ENCODE measurements at regions not wholly inside any gene's neighbourhood (a gene's known extent, or its start where the extent isn't known, plus 50 kb on each side); places are given as distances from the start of the nearest gene placed in this dataset.

DNA sequence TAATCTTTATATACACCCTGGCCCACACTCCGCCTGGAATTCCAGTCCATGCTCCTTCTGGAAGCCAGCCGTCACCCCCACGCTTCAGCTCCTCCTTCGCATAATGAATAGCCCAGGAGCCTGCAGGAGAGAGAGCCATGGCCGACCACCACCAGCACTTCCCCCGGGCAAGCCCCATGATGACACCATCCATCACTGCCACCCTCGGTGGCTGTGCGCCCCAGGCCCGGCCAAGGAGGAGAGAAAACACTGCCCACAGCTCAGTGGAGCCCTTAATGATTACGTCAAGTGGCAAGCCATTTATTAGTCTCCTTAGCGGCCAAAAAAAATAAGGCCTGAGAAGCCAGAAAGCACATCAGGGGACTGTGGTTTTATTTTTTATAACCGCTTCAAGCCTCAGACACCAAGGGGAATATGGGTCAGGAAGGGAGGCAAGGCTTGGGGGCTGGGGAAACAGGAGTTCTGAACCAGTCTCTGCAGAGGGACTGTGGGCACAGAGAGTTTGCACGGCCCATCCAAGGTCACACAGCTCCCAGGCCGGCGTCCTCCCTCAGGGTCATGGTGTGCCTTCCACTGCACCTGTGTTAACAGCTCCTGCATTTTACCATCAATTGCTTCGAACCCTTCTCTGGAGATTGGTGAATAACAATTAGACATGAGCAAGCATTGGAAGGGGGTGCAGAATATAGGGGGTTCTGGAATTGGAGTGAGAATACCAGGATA, 134.3 kb downstream of the MN1 start:
- Histone ChIP-seq H3K9me3 (ENCODE audit: control insufficient read depth in 2 of 3, low read length in 3 of 3) (no peaks in the 10 kb centered on the region), H3K4me3 (ENCODE audit: low read length) (no peak overlapping the region), H3K36me3 (ENCODE audit: control insufficient read depth in 2 of 3, insufficient read depth in 3 of 3, low read length in 3 of 3) (no peaks in the 10 kb centered on the region), H3K27me3 (ENCODE audit: control insufficient read depth in 2 of 2, insufficient read depth in 2 of 2, low read length in 2 of 2) (no peaks in the 10 kb centered on the region), H3K4me1 (ENCODE audit: control insufficient read depth in 2 of 2, insufficient read depth in 2 of 2, low read length in 2 of 2) (no peaks in the 10 kb centered on the region), H3K27ac (ENCODE audit: low read depth, low read length) (no peak overlapping the region)
- ATAC-seq (no peak), DNase-seq (no peak)
- Mint-ChIP-seq H3K4me1 (peaks cover 0 to 3% (median 0%) of the 10 kb centered on the region in 7 donors), H3K27me3 (peaks cover 3 to 54% (median 30%) of the 10 kb centered on the region in 5 donors), H3K4me3 (no peak overlapping the region), H3K9me3 (peaks cover 5 to 22% (median 7%) of the 10 kb centered on the region in 11 donors), H3K27ac (no peak overlapping the region), H3K36me3 (peaks cover 0 to 4% (median 0%) of the 10 kb centered on the region in 5 donors)
- POLR2A ChIA-PET: no interaction called here
- intact Hi-C loops (cut with micrococcal nuclease): no loop called here
- CTCF ChIA-PET: no interaction called here

GRCh38 chr22:27668828-27669797, 132.4 kb downstream of the MN1 start:
- Mint-ChIP-seq H3K4me1 (peaks cover 0 to 5% (median 0%) of the 10 kb centered on the region in 7 donors), H3K4me3 (no peak overlapping the region), H3K27ac (no peak overlapping the region), H3K27me3 (peaks cover 3 to 56% (median 29%) of the 10 kb centered on the region in 5 donors), H3K9me3 (peaks cover 5 to 22% (median 7%) of the 10 kb centered on the region in 11 donors), H3K36me3 (peaks cover 0 to 4% (median 0%) of the 10 kb centered on the region in 5 donors)
- H3K4me3 ChIP-seq (ENCODE audit: low read length): no peak overlapping the region
- H3K27ac ChIP-seq (ENCODE audit: low read depth, low read length): no peak overlapping the region
- peak; percentile 90 for ATAC-seq
- ChIA-PET POLR2A (no interaction called here), CTCF (no interaction called here)
- H3K27me3 ChIP-seq (ENCODE audit: control insufficient read depth in 2 of 2, insufficient read depth in 2 of 2, low read length in 2 of 2): no peaks in the 10 kb centered on the region
- no peaks in the 10 kb centered on the region for H3K4me1 ChIP-seq (ENCODE audit: control insufficient read depth in 2 of 2, insufficient read depth in 2 of 2, low read length in 2 of 2)
- H3K9me3 ChIP-seq (ENCODE audit: control insufficient read depth in 2 of 3, low read length in 3 of 3): no peaks in the 10 kb centered on the region
- no peaks in the 10 kb centered on the region for H3K36me3 ChIP-seq (ENCODE audit: control insufficient read depth in 2 of 3, insufficient read depth in 3 of 3, low read length in 3 of 3)
- intact Hi-C loops (cut with micrococcal nuclease): no loop called here
- peak in 1 of 9 donors; percentile 23 for DNase-seq

GRCh38 chr22:27669798-27670599, 131.6 kb downstream of the MN1 start:
- ChIA-PET CTCF (no interaction called here), POLR2A (no interaction called here)
- peak overlapping the region in 1 of 9 donors; percentile 25 for H3K27ac Mint-ChIP-seq
- Histone ChIP-seq H3K4me1 (ENCODE audit: control insufficient read depth in 2 of 2, insufficient read depth in 2 of 2, low read length in 2 of 2) (no peaks in the 10 kb centered on the region), H3K27me3 (ENCODE audit: control insufficient read depth in 2 of 2, insufficient read depth in 2 of 2, low read length in 2 of 2) (no peaks in the 10 kb centered on the region), H3K9me3 (ENCODE audit: control insufficient read depth in 2 of 3, low read length in 3 of 3) (no peaks in the 10 kb centered on the region), H3K4me3 (ENCODE audit: low read length) (no peak overlapping the region), H3K36me3 (ENCODE audit: control insufficient read depth in 2 of 3, insufficient read depth in 3 of 3, low read length in 3 of 3) (no peaks in the 10 kb centered on the region), H3K27ac (ENCODE audit: low read depth, low read length) (no peak overlapping the region)
- DNase-seq (no peak), ATAC-seq (peak; percentile 31)
- peaks cover 0 to 5% (median 0%) of the 10 kb centered on the region in 7 donors for H3K4me1 Mint-ChIP-seq
- no peak overlapping the region for H3K4me3 Mint-ChIP-seq
- peaks cover 0 to 4% (median 0%) of the 10 kb centered on the region in 5 donors for H3K36me3 Mint-ChIP-seq
- H3K27me3 Mint-ChIP-seq: peaks cover 3 to 59% (median 30%) of the 10 kb centered on the region in 5 donors
- intact Hi-C loops (cut with micrococcal nuclease): no loop called here
- H3K9me3 Mint-ChIP-seq: peaks cover 5 to 20% (median 7%) of the 10 kb centered on the region in 11 donors

- no peak overlapping the region for H3K4me3 Mint-ChIP-seq
- H3K27ac ChIP-seq (ENCODE audit: low read depth, low read length): no peak overlapping the region
- peaks cover 0 to 5% (median 0%) of the 10 kb centered on the region in 7 donors for H3K4me1 Mint-ChIP-seq
- DNase-seq (no peak), ATAC-seq (no peak)
- ChIA-PET CTCF (no interaction called here), POLR2A (no interaction called here)
- no peaks in the 10 kb centered on the region for H3K36me3 ChIP-seq (ENCODE audit: control insufficient read depth in 2 of 3, insufficient read depth in 3 of 3, low read length in 3 of 3)
- peaks cover 3 to 60% (median 30%) of the 10 kb centered on the region in 5 donors for H3K27me3 Mint-ChIP-seq
- H3K36me3 Mint-ChIP-seq: peaks cover 0 to 4% (median 0%) of the 10 kb centered on the region in 5 donors
- no peak overlapping the region for H3K4me3 ChIP-seq (ENCODE audit: low read length)
- no peaks in the 10 kb centered on the region for H3K4me1 ChIP-seq (ENCODE audit: control insufficient read depth in 2 of 2, insufficient read depth in 2 of 2, low read length in 2 of 2)
- intact Hi-C loops (cut with micrococcal nuclease): no loop called here
- H3K27me3 ChIP-seq (ENCODE audit: control insufficient read depth in 2 of 2, insufficient read depth in 2 of 2, low read length in 2 of 2): no peaks in the 10 kb centered on the region
- H3K9me3 Mint-ChIP-seq: peaks cover 5 to 11% (median 7%) of the 10 kb centered on the region in 11 donors
- no peaks in the 10 kb centered on the region for H3K9me3 ChIP-seq (ENCODE audit: control insufficient read depth in 2 of 3, low read length in 3 of 3)
- no peak overlapping the region for H3K27ac Mint-ChIP-seq
These were observed 130.7 kb downstream of the MN1 start for GRCh38 chr22:27670701-27671412.

GRCh38 chr22:27671413-27671935, 130.1 kb downstream of the MN1 start:
- ChIA-PET CTCF (no interaction called here), POLR2A (no interaction called here)
- no peak overlapping the region for H3K4me3 Mint-ChIP-seq
- H3K9me3 ChIP-seq (ENCODE audit: control insufficient read depth in 2 of 3, low read length in 3 of 3): no peaks in the 10 kb centered on the region
- DNase-seq (no peak), ATAC-seq (no peak)
- no peaks in the 10 kb centered on the region for H3K27me3 ChIP-seq (ENCODE audit: control insufficient read depth in 2 of 2, insufficient read depth in 2 of 2, low read length in 2 of 2)
- H3K36me3 ChIP-seq (ENCODE audit: control insufficient read depth in 2 of 3, insufficient read depth in 3 of 3, low read length in 3 of 3): no peaks in the 10 kb centered on the region
- peaks cover 3 to 8% (median 6%) of the 10 kb centered on the region in 11 donors for H3K9me3 Mint-ChIP-seq
- peaks cover 3 to 60% (median 28%) of the 10 kb centered on the region in 5 donors for H3K27me3 Mint-ChIP-seq
- peaks cover 0 to 5% (median 0%) of the 10 kb centered on the region in 7 donors for H3K4me1 Mint-ChIP-seq
- H3K27ac ChIP-seq (ENCODE audit: low read depth, low read length): no peak overlapping the region
- no peaks in the 10 kb centered on the region for H3K4me1 ChIP-seq (ENCODE audit: control insufficient read depth in 2 of 2, insufficient read depth in 2 of 2, low read length in 2 of 2)
- H3K27ac Mint-ChIP-seq: no peak overlapping the region
- no peak overlapping the region for H3K4me3 ChIP-seq (ENCODE audit: low read length)
- peaks cover 0 to 2% (median 0%) of the 10 kb centered on the region in 5 donors for H3K36me3 Mint-ChIP-seq
- intact Hi-C loops (cut with micrococcal nuclease): no loop called here

Data from naive thymus-derived CD4-positive, alpha-beta T cell (primary cell).